Chondrocyte (in vitro differentiated cells): ENCODE measurements at regions not wholly inside any gene's neighbourhood (a gene's known extent, or its start where the extent isn't known, plus 50 kb on each side); places are given as distances from the start of the nearest gene placed in this dataset.

Source experiments
- DNase-seq: peaks from one replicate; pipeline ENCODE4 v3.0.0; 2021; ENCODE audit warnings: mixed read lengths, low spot score
- H3K27ac Mint-ChIP-seq: one replicate; pipeline ENCODE4 v1.8.0; 2021; ENCODE audit warnings: mild to moderate bottlenecking, moderate library complexity, mixed read lengths; ENCODE audit not compliant: unreplicated experiment
- H3K27me3 Mint-ChIP-seq: 2 replicates; pipeline ENCODE4 v1.8.0; 2021; ENCODE audit warnings: low read depth, mixed read lengths
- H3K36me3 Mint-ChIP-seq: 2 replicates; pipeline ENCODE4 v1.8.0; 2021; ENCODE audit warnings: low read depth, mixed read lengths
- H3K4me1 Mint-ChIP-seq: 2 replicates; pipeline ENCODE4 v1.8.0; 2021; ENCODE audit warnings: low read depth, mild to moderate bottlenecking, mixed read lengths
- H3K4me3 Mint-ChIP-seq: one replicate; pipeline ENCODE4 v1.8.0; 2021; ENCODE audit warnings: mild to moderate bottlenecking, moderate library complexity, mixed read lengths; ENCODE audit not compliant: unreplicated experiment
- H3K9me3 Mint-ChIP-seq: 2 replicates; pipeline ENCODE4 v1.8.0; 2021; ENCODE audit warnings: low read depth, mixed read lengths
- TF ChIP-seq, protein P1 (sequence below): fragments of 200-600 bp; sonication (generic); IDR thresholded peaks from 2 replicates; pipeline ENCODE4 v1.5.0; 2021; ENCODE audit warnings: antibody characterized with exemption, mild to moderate bottlenecking, moderate library complexity

DNA sequence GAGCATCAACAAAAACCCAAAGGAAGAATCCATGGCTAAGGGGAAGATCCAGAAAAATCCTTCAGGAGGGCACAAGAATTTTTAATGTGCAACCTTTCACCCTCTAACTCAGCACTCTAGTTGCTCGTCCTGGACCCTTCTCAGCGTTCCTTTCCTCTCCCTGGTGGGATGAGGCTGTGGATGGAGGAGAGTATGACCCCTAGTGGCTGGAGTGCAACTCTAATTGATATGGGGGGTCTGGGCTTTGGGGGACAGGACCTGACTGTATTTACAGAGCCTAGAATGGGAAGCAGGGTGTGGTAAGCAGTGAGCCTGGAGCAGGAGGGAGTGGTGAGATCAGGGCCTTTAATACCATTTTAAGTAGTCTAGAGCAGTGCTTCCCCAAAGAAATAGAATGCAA lies 83.9 kb upstream of the CEP85L start:
- DNase-seq: no peak
- Mint-ChIP-seq H3K27me3 (peaks cover 5% of the 10 kb centered on the region), H3K4me1 (no peaks in the 10 kb centered on the region)

DNA sequence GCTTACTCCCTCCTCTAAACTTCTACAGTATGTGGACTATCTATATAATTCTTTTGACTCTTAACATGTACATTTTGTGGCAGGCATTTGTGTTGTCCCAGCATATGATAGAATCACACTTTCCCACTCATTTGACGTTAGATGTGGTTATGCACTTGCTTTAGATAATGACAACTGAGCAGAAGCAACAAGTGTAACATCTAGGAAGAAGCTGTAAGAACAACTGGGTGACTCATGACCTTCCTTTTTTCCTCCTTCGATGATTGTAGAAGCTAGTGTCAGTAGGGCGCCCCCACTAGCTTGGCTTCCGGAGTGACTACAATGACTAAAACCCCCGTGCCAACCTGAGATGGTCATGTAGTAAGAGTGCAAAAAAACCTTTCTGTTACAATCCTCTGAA lies 74.6 kb upstream of the CEP85L start:
- no peaks in the 10 kb centered on the region for H3K36me3 Mint-ChIP-seq
- TF ChIP-seq, protein P1, sequence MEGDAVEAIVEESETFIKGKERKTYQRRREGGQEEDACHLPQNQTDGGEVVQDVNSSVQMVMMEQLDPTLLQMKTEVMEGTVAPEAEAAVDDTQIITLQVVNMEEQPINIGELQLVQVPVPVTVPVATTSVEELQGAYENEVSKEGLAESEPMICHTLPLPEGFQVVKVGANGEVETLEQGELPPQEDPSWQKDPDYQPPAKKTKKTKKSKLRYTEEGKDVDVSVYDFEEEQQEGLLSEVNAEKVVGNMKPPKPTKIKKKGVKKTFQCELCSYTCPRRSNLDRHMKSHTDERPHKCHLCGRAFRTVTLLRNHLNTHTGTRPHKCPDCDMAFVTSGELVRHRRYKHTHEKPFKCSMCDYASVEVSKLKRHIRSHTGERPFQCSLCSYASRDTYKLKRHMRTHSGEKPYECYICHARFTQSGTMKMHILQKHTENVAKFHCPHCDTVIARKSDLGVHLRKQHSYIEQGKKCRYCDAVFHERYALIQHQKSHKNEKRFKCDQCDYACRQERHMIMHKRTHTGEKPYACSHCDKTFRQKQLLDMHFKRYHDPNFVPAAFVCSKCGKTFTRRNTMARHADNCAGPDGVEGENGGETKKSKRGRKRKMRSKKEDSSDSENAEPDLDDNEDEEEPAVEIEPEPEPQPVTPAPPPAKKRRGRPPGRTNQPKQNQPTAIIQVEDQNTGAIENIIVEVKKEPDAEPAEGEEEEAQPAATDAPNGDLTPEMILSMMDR: no peak
- DNase-seq: no peak
- no peaks in the 10 kb centered on the region for H3K4me1 Mint-ChIP-seq
- H3K9me3 Mint-ChIP-seq: no peaks in the 10 kb centered on the region
- H3K27ac Mint-ChIP-seq: no peak overlapping the region
- no peak overlapping the region for H3K4me3 Mint-ChIP-seq
- H3K27me3 Mint-ChIP-seq: no peaks in the 10 kb centered on the region

More for the DNA sequence above, 83.9 kb upstream of the CEP85L start:
- Mint-ChIP-seq H3K9me3 (no peaks in the 10 kb centered on the region), H3K36me3 (no peaks in the 10 kb centered on the region), H3K27ac (no peak overlapping the region), H3K4me3 (no peak overlapping the region)
- TF ChIP-seq, protein P1: peak; percentile 59

DNA sequence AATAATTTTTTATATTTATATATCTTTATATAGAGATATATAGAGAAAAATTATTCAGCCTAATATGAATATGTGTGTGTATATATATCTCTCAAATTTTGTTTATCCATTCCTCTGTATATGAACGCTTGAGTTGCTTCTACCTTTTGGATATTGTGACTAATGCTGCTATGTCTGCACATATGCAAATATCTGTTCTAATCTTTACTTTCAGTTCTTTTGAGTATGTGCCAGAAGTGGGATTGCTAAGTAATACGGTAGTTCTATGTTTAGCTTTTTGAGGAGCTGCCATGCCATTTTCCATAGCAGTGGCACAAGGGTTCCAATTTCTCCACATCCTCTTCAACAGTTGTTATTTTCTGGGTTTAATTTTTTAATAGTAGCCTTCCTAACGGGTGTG lies 72.8 kb upstream of the CEP85L start:
- Mint-ChIP-seq H3K27ac (no peak overlapping the region), H3K4me3 (no peak overlapping the region), H3K9me3 (no peaks in the 10 kb centered on the region), H3K36me3 (no peaks in the 10 kb centered on the region), H3K4me1 (peaks cover 3% of the 10 kb centered on the region), H3K27me3 (no peaks in the 10 kb centered on the region)
- DNase-seq: no peak
- TF ChIP-seq, protein P1: no peak

DNA sequence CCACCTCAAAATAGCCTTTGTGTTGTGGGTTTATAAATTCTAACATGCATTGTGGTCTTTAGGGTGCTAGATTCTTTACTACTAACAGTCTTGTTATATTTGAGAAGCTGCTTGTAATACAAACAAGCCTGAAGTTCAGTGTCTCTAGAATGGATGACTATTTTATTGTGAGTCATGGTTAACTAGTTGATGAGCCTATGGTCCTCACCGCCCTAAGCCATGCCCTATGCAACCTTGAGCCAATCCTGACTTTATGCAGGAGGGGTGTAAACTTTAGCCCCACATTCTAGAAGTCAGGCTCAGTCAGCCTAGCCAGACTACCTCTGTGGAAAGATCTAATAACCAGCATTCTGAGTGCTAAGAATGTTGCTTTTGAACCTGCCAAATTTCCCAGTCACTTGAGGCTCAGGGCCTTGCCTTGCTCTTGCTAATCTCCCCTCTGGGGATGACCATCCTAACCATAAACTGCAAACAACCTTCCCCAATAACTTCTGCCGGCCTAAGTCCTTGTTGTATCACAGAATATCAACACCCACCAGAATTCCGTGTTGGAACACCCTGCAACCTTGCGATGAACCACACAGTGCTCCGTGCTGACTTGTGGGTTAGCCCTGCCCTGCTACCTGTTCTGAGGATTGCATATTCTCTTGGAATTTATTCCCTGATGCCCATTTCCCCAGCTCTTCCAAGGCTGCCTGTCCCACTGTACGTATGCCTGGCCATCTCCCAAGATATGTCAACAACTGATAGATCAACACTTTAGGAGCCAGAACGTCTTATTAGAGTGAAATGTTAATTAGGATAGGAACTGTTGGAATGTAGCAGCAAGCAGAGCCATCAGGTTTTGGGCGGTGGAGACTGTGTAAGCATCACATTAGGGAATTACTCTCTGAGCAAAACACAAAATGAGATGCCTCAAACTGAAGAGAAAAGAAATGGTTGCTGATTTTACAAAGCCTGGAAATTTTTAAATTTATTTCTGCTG lies 71.7 kb upstream of the CEP85L start:
- no peak for DNase-seq
- Mint-ChIP-seq H3K36me3 (no peaks in the 10 kb centered on the region), H3K27ac (no peak overlapping the region), H3K9me3 (no peaks in the 10 kb centered on the region), H3K27me3 (no peaks in the 10 kb centered on the region), H3K4me3 (no peak overlapping the region), H3K4me1 (peaks cover 3% of the 10 kb centered on the region)
- TF ChIP-seq, protein P1: no peak

DNA sequence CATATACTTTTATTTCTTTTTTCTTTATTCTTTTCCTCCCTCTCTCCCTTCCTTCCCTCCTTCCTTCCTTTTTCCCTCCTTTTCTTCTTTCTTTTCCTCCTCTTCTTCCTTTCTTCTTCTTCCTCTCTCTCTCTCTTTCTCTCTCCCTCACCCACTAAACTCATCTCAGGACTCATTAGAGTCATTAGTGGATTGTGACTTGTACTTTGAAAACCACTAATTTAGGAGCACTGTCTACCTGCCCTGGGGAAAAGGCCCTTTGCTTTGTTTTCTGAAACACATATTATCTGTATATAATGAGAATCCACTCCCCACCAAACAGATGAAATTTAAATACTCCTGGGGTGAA lies 68.7 kb upstream of the CEP85L start:
- no peaks in the 10 kb centered on the region for H3K36me3 Mint-ChIP-seq
- H3K4me3 Mint-ChIP-seq: no peak overlapping the region
- TF ChIP-seq, protein P1: no peak
- H3K27ac Mint-ChIP-seq: no peak overlapping the region
- no peak for DNase-seq
- H3K4me1 Mint-ChIP-seq: peaks cover 3% of the 10 kb centered on the region
- H3K27me3 Mint-ChIP-seq: no peaks in the 10 kb centered on the region
- no peaks in the 10 kb centered on the region for H3K9me3 Mint-ChIP-seq
